NCI-H446 (cell line): ENCODE measurements at regions not wholly inside any gene's neighbourhood (a gene's known extent, or its start where the extent isn't known, plus 50 kb on each side); places are given as distances from the start of the nearest gene placed in this dataset.
"Not testable (repeated sequence)": the region's sequence is repeated elsewhere in the genome, so short reads cannot be mapped to it uniquely, and the experiment has no call there.

ENCODE experiments used
- DNase-seq, 2 experiments: peaks; one replicate each; lab custom pipeline; 2025; lab: John Stamatoyannopoulos, UW

DNA sequence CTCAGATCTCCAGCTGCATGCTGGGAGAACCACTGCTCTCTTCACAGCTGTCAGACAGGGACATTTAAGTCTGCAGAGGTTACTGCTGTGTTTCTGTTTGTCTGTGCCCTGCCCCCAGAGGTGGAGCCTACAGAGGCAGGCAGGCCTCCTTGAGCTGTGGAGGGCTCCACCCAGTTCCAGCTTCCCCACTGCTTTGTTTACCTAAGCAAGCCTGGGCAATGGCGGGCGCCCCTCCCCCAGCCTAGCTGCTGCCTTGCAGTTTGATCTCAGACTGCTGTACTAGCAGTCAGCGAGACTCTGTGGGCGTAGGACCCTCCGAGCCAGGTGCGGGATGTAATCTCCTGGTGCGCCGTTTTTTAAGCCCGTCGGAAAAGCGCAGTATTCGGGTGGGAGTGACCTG, 903.0 kb downstream of the PLOD2 start:
- not testable (repeated sequence) for DNase-seq

- DNase-seq: no peak
Measured at GRCh38 chr3:145259166-145259880, 901.7 kb downstream of the PLOD2 start.

DNA sequence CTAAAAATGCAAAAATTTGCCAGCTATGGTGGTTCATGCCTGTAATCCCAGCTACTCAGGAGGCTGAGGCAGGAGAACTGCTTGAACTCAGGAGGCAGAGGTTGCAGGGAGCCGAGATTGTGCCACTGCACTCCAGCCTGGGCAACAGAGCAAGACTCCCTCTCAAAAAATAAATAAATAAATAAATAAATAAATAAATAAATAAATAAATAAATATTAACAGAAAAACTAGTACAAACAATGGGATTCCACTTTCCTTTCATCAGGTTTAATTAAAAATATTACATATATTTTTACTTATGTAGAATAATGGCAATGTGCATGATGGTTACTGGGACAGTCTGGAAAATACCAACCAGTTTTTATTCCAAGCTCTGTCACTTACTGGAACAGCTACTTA, 897.5 kb downstream of the PLOD2 start:
- DNase-seq: not testable (repeated sequence)

- no peak for DNase-seq
Measured at GRCh38 chr3:145266368-145266767, 894.6 kb downstream of the PLOD2 start.

DNA sequence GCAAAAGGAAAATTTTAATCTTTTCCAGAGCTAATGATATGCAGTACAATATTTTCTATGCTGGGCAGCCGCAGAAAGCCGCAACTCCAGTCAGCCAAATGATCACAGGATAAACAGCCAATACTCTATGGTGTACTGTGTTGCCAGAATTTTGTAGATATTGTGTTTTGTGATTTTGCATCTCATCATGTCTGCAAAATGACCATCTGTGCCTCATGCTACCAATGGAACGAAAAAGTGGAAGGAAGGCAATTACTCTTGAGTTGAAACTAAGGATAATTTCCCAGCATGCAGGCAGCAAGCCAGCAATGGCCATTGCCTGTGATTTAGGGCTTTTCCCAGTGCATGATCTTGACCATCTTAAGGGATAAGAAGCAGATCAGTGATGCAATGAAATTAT, 891.9 kb downstream of the PLOD2 start:
- DNase-seq: no peak

GRCh38 chr3:145272684-145273083, 888.3 kb downstream of the PLOD2 start:
- no peak for DNase-seq

DNA sequence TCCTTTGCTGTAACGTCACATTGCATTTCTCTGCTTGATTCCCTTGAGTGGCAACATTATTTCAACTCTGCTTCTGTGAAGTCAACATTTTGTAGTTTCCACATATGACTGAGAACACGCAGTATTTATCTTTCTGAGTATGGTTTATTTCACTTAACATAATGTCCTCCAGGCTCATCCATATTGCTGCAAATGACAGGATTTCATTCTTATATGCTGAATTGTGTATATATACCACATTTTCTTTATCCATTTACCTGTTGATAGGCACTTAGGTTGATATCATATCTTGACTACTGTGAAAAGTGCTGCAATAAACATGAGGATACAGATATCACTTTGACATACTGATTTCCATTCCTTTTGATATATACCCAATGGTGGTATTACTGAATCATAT, 878.5 kb downstream of the PLOD2 start:
- DNase-seq: no peak

GRCh38 chr3:145286937-145287336, 874.0 kb downstream of the PLOD2 start:
- no peak for DNase-seq

DNA sequence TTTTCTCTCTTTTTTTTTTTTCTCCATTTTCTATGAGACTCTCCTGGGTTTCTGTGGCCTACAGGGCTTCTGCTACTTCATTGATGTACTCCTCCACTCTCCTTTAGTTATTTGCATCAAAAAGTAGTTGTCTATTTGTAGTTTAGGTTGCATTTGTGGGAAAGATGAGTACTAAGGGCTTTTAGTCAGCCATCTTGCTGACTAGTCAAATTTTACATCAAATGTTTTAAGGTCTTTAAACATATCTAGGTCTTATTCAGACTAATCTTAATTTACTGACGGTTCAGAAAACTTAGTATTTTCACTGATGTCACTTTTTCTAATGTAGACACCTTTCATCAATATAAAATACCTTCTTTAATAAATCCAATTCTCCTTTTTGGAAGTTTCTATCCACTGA, 871.0 kb downstream of the PLOD2 start:
- no peak for DNase-seq

DNA sequence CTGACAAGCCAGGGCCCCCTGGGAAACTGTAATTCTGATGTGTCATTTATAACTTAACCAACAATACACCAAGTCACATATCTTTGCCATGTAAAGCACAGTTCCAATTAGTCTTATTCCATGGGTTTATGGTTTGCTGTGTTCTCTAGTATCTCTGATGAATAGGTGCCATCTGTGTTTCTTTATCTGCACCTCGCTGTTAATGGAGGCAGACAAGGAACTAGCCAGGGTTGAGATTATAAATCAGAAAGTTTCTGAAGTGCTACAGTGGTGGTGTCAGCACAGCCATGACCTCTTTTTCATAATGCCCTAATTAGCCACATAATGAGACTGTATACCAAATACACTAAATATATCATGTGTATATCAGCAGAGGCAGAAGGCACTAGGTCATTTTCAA, 866.4 kb downstream of the PLOD2 start:
- no peak for DNase-seq

DNA sequence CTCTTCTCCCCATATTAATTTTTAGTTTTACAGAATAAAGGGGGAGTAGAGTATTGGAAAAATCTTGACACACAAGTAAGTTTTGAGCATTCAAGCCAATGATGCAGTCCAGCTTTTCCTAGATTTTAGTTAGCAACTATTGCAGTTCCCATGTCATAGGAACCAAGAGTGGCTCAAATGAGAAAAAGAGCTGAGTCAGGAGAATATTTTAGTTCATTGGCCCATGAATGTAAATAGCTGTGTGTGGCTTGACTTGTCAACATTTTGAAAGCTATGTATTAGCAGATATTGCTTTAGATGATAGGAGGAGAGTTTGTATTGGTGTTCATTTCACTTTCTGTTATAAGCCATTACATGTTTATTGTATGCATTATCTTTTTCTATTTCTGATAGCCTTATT, 853.7 kb downstream of the PLOD2 start:
- no peak for DNase-seq

DNA sequence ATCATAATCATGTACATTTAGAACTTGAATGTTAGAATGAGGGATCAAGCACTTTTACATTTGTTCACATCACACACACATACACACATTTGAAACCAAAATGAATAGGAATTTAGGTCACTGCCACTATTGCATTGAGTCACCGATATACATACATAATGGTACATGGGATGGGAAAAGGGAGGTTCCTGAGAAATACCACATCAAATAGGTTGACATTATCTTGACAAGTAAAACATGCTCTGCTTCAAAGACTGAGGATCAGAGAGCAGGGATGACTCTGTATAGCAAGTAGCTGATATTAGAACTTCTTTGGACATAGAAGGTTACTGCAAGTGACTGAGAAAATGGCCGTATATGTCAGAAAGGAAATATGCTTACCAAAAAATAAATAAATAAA, 847.2 kb downstream of the PLOD2 start:
- DNase-seq: no peak

- DNase-seq: not testable (repeated sequence)
Measured at GRCh38 chr3:145316253-145316652, 844.7 kb downstream of the PLOD2 start.

DNA sequence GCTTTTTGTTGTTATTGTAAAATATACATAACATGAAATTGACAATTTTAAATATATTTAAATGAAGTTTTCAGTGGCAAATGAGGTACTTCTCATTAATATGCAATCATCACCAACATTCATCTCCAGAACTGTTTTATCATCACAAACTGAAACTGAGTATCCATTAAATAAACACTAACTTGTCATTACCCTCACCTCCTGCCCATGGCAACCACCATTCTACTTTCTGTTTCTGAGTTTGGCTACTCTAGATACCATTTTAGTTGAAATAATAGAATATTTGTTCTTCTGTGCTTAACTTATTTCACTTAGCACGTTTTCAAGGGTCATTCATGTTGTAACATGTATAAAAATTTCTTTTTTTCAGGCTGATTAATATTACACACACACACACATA, 834.3 kb downstream of the PLOD2 start:
- no peak for DNase-seq

DNA sequence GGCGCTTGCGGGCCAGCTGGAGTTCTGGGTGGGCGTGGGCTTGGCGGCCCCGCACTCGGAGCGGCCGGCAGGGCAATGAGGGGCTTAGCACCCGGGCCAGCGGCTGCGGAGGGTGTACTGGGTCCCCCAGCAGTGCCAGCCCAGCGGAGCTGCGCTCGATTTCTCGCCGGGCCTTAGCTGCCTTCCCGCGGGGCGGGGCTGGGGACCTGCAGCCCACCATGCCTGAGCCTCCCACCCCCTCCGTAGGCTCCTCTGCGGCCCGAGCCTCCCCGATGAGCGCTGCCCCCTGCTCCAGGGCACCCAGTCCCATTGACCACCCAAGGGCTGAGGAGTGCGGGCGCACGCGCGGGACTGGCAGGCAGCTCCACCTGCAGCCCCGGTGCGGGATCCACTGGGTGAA, 827.6 kb downstream of the PLOD2 start:
- not testable (repeated sequence) for DNase-seq

DNA sequence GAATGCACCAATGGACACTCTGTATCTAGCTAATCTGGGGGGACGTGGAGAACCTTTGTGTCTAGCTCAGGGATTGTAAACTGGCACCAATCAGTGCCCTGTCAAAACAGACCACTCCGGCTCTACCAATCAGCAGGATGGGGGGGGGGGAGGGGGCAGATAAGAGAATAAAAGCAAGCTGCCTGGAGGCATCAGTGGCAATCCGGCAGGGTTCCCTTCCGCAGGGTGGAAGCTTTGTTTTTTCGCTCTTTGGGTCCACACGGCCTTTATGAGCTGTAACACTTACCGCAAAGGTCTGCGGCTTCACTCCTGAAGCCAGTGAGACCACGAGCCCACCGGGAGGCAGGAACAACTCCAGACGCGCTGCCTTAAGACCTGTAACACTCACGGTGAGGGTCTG, 827.1 kb downstream of the PLOD2 start:
- DNase-seq: no peak

DNA sequence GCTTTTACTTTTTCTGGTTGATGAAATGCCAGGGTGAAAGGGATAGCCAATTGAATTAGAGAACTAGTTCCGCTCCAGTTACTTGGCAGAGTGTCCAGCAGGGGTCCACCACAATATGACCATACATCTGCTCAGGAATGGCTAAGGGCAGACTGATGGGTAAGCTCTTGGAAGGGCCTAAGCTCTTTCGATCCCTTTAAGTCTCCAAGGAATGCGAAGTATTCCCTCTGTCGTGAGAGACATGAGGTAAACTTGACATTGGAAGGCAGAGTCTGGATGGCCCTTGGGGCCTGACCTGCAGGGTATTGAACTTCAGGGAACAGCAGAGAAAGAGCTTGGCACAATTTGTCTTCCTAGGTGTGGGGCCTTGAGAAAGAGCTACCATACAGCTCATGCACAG, 805.8 kb downstream of the PLOD2 start:
- no peak for DNase-seq

DNA sequence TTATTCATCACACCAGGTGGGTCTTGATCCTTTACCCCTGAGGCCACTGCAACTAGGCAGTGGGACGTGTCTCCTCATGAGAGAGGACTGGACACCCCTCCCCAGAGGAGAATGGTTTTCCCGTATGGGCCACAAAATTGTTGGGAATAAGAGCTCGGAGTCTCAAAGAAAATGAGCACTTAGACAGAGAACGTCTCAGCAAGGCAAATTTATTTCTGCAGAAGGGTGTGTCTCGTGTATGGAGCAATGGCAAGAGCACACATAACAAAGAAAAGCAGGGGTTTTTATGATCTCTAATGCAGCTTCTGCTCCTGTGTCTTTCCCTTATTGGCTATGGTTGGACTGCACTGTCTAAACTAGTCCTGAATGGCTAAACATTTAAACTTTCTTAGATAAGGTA, 803.5 kb downstream of the PLOD2 start:
- DNase-seq: no peak

DNA sequence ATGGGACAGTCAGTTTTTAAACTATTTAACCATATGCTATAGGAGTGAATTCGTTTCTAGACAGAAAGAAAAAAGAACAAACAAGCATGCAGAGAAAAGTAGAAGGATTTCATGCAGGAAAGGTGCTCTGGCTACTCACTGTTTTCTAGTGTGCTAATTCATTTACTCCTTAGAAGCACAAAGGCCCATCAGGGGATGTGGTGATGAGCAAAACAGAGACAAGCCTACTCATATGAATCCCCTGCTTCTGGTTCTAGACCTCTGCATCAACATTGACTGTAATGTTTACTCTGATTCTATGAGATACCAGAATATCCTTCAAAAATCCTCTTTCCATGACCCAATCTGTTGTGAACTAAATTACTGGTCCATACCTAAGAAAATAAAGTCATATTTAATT, 801.9 kb downstream of the PLOD2 start:
- DNase-seq: no peak

GRCh38 chr3:145368748-145369147, 792.2 kb downstream of the PLOD2 start:
- DNase-seq: no peak

GRCh38 chr3:145370870-145371269, 790.1 kb downstream of the PLOD2 start:
- no peak for DNase-seq

- DNase-seq: no peak
Measured at GRCh38 chr3:145377301-145377700, 783.7 kb downstream of the PLOD2 start.

DNA sequence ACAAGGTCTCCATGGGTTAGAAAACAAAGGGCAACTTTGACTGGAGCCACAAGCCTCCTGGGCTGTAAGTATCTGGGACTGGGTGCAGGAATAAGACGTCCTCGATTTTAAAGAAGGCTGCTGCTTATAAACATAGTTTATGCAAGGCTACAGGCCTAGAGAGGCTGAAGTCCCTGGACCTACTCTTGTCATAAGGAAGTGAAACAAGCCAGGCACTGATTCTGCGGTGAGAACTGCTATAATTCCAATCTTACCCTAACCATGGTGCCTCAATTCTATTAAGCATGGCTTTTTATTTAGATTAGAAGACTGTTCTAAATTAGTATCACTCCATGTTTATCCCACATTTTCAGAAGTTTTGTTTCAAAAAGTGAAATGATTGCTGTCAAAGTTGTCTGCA, 777.6 kb downstream of the PLOD2 start:
- DNase-seq: no peak

- no peak for DNase-seq
Measured at GRCh38 chr3:145384307-145384706, 776.7 kb downstream of the PLOD2 start.

DNA sequence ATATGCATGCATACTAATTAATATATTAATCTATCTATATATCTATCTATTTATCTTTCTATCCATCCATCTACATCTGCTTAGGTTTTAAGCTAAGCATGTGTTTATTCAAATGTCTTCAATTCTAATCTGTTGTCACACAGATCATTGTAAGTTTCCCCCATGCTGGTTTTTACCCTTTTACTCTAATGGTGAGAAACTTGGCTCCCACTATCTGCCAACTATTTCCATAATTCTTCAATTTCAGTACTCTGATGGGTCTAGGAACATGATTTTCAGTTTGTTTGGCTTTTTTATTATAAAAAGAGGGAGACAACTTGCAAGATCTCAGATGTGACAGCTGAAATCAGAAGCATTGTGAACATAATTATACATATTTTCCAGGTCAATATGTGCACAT, 773.8 kb downstream of the PLOD2 start:
- DNase-seq: no peak
